Activated gamma-delta T cell treated with Interleukin-2 at 50 U/mL for 16 hours (primary cell): ENCODE measurements at regions not wholly inside any gene's neighbourhood (a gene's known extent, or its start where the extent isn't known, plus 50 kb on each side); places are given as distances from the start of the nearest gene placed in this dataset.
"Not testable (repeated sequence)": the region's sequence is repeated elsewhere in the genome, so short reads cannot be mapped to it uniquely, and the experiment has no call there.

Experiments used
- DNase-seq: peaks from one replicate; pipeline ENCODE4 v3.0.0-alpha.2; 2020

- no peak for DNase-seq
Observed at GRCh38 chr11:25628030-25628429, 703.9 kb upstream of the ANO3 start.

- no peak for DNase-seq
Observed at GRCh38 chr11:25633230-25633629, 698.7 kb upstream of the ANO3 start.

GRCh38 chr11:25649220-25649619 is 682.7 kb upstream of the ANO3 start:
- not testable (repeated sequence) for DNase-seq

- DNase-seq = no peak
Observed at GRCh38 chr11:25650319-25650718, 681.6 kb upstream of the ANO3 start.

- no peak for DNase-seq
Observed at GRCh38 chr11:25655636-25656035, 676.3 kb upstream of the ANO3 start.

GRCh38 chr11:25658916-25659315 is 673.0 kb upstream of the ANO3 start:
- DNase-seq = no peak

- no peak for DNase-seq
Observed at GRCh38 chr11:25659706-25660105, 672.2 kb upstream of the ANO3 start.

GRCh38 chr11:25667871-25668270 is 664.1 kb upstream of the ANO3 start:
- no peak for DNase-seq

GRCh38 chr11:25691959-25692358 is 640.0 kb upstream of the ANO3 start:
- DNase-seq = no peak

GRCh38 chr11:25702417-25702816 is 629.5 kb upstream of the ANO3 start:
- DNase-seq = no peak

GRCh38 chr11:25710975-25711374 is 621.0 kb upstream of the ANO3 start:
- no peak for DNase-seq

- DNase-seq = no peak
Observed at GRCh38 chr11:25727944-25728343, 604.0 kb upstream of the ANO3 start.

GRCh38 chr11:25730230-25730629 is 601.7 kb upstream of the ANO3 start:
- no peak for DNase-seq

GRCh38 chr11:25733777-25734176 is 598.2 kb upstream of the ANO3 start:
- no peak for DNase-seq

- DNase-seq = no peak
Observed at GRCh38 chr11:25734591-25735211, 597.2 kb upstream of the ANO3 start.

- no peak for DNase-seq
Observed at GRCh38 chr11:25737071-25737675, 594.8 kb upstream of the ANO3 start.

- no peak for DNase-seq
Observed at GRCh38 chr11:25741886-25742285, 590.0 kb upstream of the ANO3 start.

- no peak for DNase-seq
Observed at GRCh38 chr11:25742800-25743199, 589.1 kb upstream of the ANO3 start.

- DNase-seq = no peak
Observed at GRCh38 chr11:25755381-25755780, 576.5 kb upstream of the ANO3 start.

GRCh38 chr11:25755918-25756584 is 575.9 kb upstream of the ANO3 start:
- no peak for DNase-seq

GRCh38 chr11:25758145-25758661 is 573.7 kb upstream of the ANO3 start:
- DNase-seq = no peak

- no peak for DNase-seq
Observed at GRCh38 chr11:25766332-25767015, 565.5 kb upstream of the ANO3 start.

- DNase-seq = no peak
Observed at GRCh38 chr11:25769287-25769686, 562.6 kb upstream of the ANO3 start.

- no peak for DNase-seq
Observed at GRCh38 chr11:25771605-25772004, 560.3 kb upstream of the ANO3 start.
